B cell (primary cell): ENCODE measurements at regions not wholly inside any gene's neighbourhood (a gene's known extent, or its start where the extent isn't known, plus 50 kb on each side); places are given as distances from the start of the nearest gene placed in this dataset.

Experiments
- ATAC-seq: fragments of 200-7000 bp; cut with Tn5 transposase; one replicate; pipeline ENCODE4 v1.10.0; 2021; ENCODE audit warnings: low read depth, mild to moderate bottlenecking, moderate number of reproducible peaks, moderate library complexity
- CTCF ChIA-PET: fragments of 350-600 bp; sonication (Branson Sonifier 250); formaldehyde crosslinking; loops from one replicate; lab custom pipeline; 2021; ENCODE audit warnings: antibody characterized with exemption, inconsistent platforms; lab: Charles Lee
- POLR2A ChIA-PET: fragments of 350-600 bp; sonication (Branson Sonifier 250); formaldehyde crosslinking; loops from one replicate; lab custom pipeline; 2021; ENCODE audit warnings: antibody characterized with exemption; lab: Charles Lee
- DNase-seq: peaks from one replicate; pipeline ENCODE4 v3.0.0; 2013
- H2AFZ ChIP-seq: 2 replicates; pipeline ENCODE4 v1.6.1; 2012; ENCODE audit warnings: mild to moderate bottlenecking, low read depth, low read length; ENCODE audit not compliant: insufficient read depth, poor library complexity, severe bottlenecking
- H3K27ac ChIP-seq, 2 donors: 1 replicate in 1 of 2; 2 replicates in 1 of 2; pipeline ENCODE4 v1.5.1; 2012 to 2013; ENCODE audit warnings: low read length in 2 of 2, mild to moderate bottlenecking in 2 of 2, moderate library complexity in 1 of 2
- H3K27me3 ChIP-seq, 4 experiments: fragments of 200-600 bp in 1 of 4; sonication (generic) in 1 of 4; replicated peaks in 1 of 4; 1 replicate in 2 of 4; 2 replicates in 2 of 4; pipeline versions ENCODE4 v1.6.1 to v1.7.0; 2013 to 2016; ENCODE audit warnings: low read length in 3 of 4, mild to moderate bottlenecking in 2 of 4, mixed read lengths in 1 of 4, moderate library complexity in 1 of 4; ENCODE audit not compliant: insufficient read depth in 4 of 4, control insufficient read depth in 3 of 4; ENCODE audit errors: control extremely low read depth in 1 of 4
- H3K36me3 ChIP-seq, 2 experiments: replicated peaks in 1 of 2; 1 replicate in 1 of 2; 2 replicates in 1 of 2; pipeline versions ENCODE4 v1.6.1 to v1.7.1; 2013; ENCODE audit warnings: low read length in 1 of 2; ENCODE audit not compliant: insufficient read depth in 2 of 2, control insufficient read depth in 1 of 2; ENCODE audit errors: control extremely low read depth in 1 of 2, extremely low read depth in 1 of 2
- H3K4me1 ChIP-seq, 2 donors: fragments of 200-600 bp in 1 of 2; sonication (generic) in 1 of 2; 1 replicate in 1 of 2; 2 replicates in 1 of 2; pipeline versions ENCODE4 v1.5.1 to v1.6.1; 2013 to 2017; ENCODE audit warnings: low read length in 2 of 2; ENCODE audit not compliant: control insufficient read depth in 2 of 2, insufficient read depth in 2 of 2
- H3K4me2 ChIP-seq: replicated peaks from 2 replicates; pipeline ENCODE3; 2012; ENCODE audit warnings: mild to moderate bottlenecking, low read depth, low read length; ENCODE audit not compliant: poor library complexity, severe bottlenecking
- H3K4me3 ChIP-seq, 5 experiments: fragments of 200-600 bp in 1 of 5; sonication (generic) in 1 of 5; 1 replicate in 3 of 5; 2 replicates in 2 of 5; pipeline versions ENCODE4 v1.5.1 to v1.7.0; 2011 to 2016; ENCODE audit warnings: low read length in 4 of 5, mild to moderate bottlenecking in 4 of 5, low read depth in 2 of 5, control low read depth in 1 of 5, moderate library complexity in 1 of 5; ENCODE audit not compliant: insufficient read depth in 1 of 5; ENCODE audit errors: control extremely low read depth in 1 of 5, extremely low read depth in 1 of 5
- H3K79me2 ChIP-seq: fragments of 200-600 bp; sonication (generic); one replicate; pipeline ENCODE4 v1.6.0; 2016; ENCODE audit warnings: low read length; ENCODE audit not compliant: control insufficient read depth, insufficient read depth
- H3K9ac ChIP-seq: fragments of 200-600 bp; sonication (generic); 2 replicates; pipeline ENCODE4 v1.6.1; 2017; ENCODE audit warnings: mild to moderate bottlenecking, low read length, moderate library complexity
- H3K9me3 ChIP-seq, 3 donors: one replicate each; pipeline versions ENCODE4 v1.6.1 to v1.7.1; 2013; ENCODE audit warnings: low read length in 2 of 3; ENCODE audit not compliant: control insufficient read depth in 2 of 3, insufficient read depth in 1 of 3; ENCODE audit errors: control extremely low read depth in 1 of 3
- H4K20me1 ChIP-seq: 2 replicates; pipeline ENCODE4 v1.6.0; 2012; ENCODE audit warnings: mild to moderate bottlenecking, low read length; ENCODE audit not compliant: insufficient read depth, control insufficient read depth, poor library complexity, severe bottlenecking
- H3K27ac Mint-ChIP-seq: one replicate; pipeline ENCODE4 v1.8.0; 2021; ENCODE audit warnings: mixed read lengths
- H3K27me3 Mint-ChIP-seq: one replicate; pipeline ENCODE4 v1.8.0; 2021; ENCODE audit warnings: mixed read lengths
- H3K4me1 Mint-ChIP-seq: one replicate; pipeline ENCODE4 v1.8.0; 2021; ENCODE audit warnings: mixed read lengths
- H3K4me3 Mint-ChIP-seq: one replicate; pipeline ENCODE4 v1.8.0; 2021; ENCODE audit warnings: mixed read lengths
- H3K9me3 Mint-ChIP-seq: one replicate; pipeline ENCODE4 v1.8.0; 2022; ENCODE audit warnings: mixed read lengths; ENCODE audit not compliant: insufficient read depth
- EZH2 ChIP-seq: IDR thresholded peaks from 2 replicates; pipeline ENCODE4 v1.6.1; 2012; ENCODE audit warnings: borderline replicate concordance, low read depth, mild to moderate bottlenecking, moderate library complexity, low read length; ENCODE audit not compliant: insufficient read depth, poor library complexity, severe bottlenecking
- WGBS: methylation state at CpG from one replicate; pipeline ENCODE4 v1.1.5; 2013; ENCODE audit warnings: missing lambda C conversion rate; ENCODE audit not compliant: insufficient coverage; 5-methylcytosine and 5-hydroxymethylcytosine counted together
- intact Hi-C: fragments of 100-400 bp; cut with micrococcal nuclease; formaldehyde crosslinking; loops from one replicate; pipeline ENCODE4 v1.10.0; 2022
- TF ChIP-seq, protein P1 (sequence below): fragments of 200-600 bp; IDR thresholded peaks from one replicate; pipeline ENCODE4 v1.8.0; 2022; ENCODE audit warnings: antibody characterized with exemption, mild to moderate bottlenecking

DNA sequence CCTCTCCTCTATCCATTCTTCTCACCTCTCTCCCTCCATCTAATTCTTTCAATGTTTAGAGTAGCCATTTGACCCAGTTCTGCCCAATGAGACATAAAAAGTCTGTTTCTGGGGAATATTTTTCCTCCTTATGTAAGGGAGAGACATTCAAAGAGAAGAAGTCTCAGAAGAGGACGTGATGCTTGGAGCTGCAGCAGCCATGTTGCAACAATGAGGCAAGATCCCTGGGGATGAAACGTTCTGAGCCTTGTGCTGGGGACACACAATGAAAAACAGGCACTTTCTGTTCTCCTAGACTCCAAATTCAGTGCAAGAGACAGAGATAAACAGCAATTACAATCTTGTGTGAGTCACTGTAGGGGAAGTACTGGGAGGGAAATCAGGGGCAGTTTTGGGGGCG, 130.8 kb downstream of the FOXL1 start:
- ChIA-PET POLR2A (no interaction called here), CTCF (no interaction called here)
- no peaks in the 10 kb centered on the region for H3K79me2 ChIP-seq
- no peaks in the 10 kb centered on the region for H4K20me1 ChIP-seq
- no peak overlapping the region for H3K9ac ChIP-seq
- Mint-ChIP-seq H3K9me3 (no peaks in the 10 kb centered on the region), H3K27me3 (no peaks in the 10 kb centered on the region), H3K27ac (no peak overlapping the region), H3K4me3 (no peak overlapping the region), H3K4me1 (no peaks in the 10 kb centered on the region)
- no peak for ATAC-seq
- H3K4me1 ChIP-seq: no peaks in the 10 kb centered on the region
- TF ChIP-seq, protein P1, sequence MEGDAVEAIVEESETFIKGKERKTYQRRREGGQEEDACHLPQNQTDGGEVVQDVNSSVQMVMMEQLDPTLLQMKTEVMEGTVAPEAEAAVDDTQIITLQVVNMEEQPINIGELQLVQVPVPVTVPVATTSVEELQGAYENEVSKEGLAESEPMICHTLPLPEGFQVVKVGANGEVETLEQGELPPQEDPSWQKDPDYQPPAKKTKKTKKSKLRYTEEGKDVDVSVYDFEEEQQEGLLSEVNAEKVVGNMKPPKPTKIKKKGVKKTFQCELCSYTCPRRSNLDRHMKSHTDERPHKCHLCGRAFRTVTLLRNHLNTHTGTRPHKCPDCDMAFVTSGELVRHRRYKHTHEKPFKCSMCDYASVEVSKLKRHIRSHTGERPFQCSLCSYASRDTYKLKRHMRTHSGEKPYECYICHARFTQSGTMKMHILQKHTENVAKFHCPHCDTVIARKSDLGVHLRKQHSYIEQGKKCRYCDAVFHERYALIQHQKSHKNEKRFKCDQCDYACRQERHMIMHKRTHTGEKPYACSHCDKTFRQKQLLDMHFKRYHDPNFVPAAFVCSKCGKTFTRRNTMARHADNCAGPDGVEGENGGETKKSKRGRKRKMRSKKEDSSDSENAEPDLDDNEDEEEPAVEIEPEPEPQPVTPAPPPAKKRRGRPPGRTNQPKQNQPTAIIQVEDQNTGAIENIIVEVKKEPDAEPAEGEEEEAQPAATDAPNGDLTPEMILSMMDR: no peak
- no peak for TF ChIP-seq EZH2
- H3K4me2 ChIP-seq: no peak overlapping the region
- peaks cover 0 to 25% (median 0%) of the 10 kb centered on the region in 3 donors for H3K9me3 ChIP-seq
- DNase-seq: no peak
- H3K27me3 ChIP-seq: no peaks in the 10 kb centered on the region
- WGBS: 81% methylated on average over 3 of the region's 3 CpGs
- H3K4me3 ChIP-seq: no peak overlapping the region
- no peaks in the 10 kb centered on the region for H3K36me3 ChIP-seq
- no peak overlapping the region for H2AFZ ChIP-seq
- H3K27ac ChIP-seq: no peak overlapping the region
- intact Hi-C loops: no loop called here

DNA sequence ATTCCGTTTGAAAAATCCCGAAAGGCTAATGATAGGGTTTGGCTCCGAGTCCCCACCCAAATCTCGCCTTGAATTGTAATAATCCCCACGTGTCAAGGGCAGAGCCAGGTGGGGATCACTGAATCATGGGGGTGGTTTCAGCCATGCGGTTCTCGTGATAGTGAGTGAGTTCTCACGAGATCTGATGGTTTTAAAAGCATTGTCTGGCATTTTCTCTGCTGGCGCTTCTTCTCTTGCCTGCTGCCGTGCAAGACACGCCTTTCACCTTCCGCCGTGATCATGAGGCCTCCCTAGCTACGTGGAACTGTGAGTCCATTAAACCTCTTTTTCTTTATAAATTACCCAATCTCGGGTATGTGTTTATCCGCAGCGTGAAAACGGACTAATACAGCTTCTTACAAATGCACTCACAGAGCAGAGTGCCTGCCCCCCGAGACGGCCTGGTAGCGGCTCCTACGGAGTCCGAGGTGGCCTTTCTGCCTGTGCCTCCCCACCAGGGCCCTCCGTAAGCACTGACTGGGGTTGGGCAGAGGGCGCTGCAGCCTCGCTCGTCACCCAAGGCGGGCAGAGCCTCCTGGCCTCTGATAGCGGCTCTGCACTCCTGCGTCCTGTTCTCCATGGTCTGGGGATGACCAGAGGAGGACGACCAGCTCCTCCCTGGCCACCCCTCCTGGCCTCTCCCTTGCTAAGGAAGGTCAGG, 131.7 kb downstream of the FOXL1 start:
- Mint-ChIP-seq H3K4me3 (no peak overlapping the region), H3K27ac (no peak overlapping the region), H3K9me3 (no peaks in the 10 kb centered on the region), H3K4me1 (no peaks in the 10 kb centered on the region), H3K27me3 (no peaks in the 10 kb centered on the region)
- intact Hi-C loops: no loop called here
- H3K27me3 ChIP-seq: no peaks in the 10 kb centered on the region
- no peak overlapping the region for H3K4me2 ChIP-seq
- H2AFZ ChIP-seq: no peak overlapping the region
- no peaks in the 10 kb centered on the region for H3K79me2 ChIP-seq
- ATAC-seq (no peak), DNase-seq (no peak)
- no peaks in the 10 kb centered on the region for H3K36me3 ChIP-seq
- no peaks in the 10 kb centered on the region for H3K4me1 ChIP-seq
- H3K9me3 ChIP-seq: peaks cover 0 to 23% (median 0%) of the 10 kb centered on the region in 3 donors
- WGBS: 92% methylated on average over 31 of the region's 31 CpGs
- H3K4me3 ChIP-seq: no peak overlapping the region
- ChIA-PET POLR2A (no interaction called here), CTCF (no interaction called here)
- H4K20me1 ChIP-seq: no peaks in the 10 kb centered on the region
- H3K27ac ChIP-seq: no peak overlapping the region
- TF ChIP-seq, protein P1: no peak
- no peak for TF ChIP-seq EZH2
- H3K9ac ChIP-seq: no peak overlapping the region
